Smooth muscle cell (in vitro differentiated cells): ENCODE measurements at regions not wholly inside any gene's neighbourhood (a gene's known extent, or its start where the extent isn't known, plus 50 kb on each side); places are given as distances from the start of the nearest gene placed in this dataset.

Experiments used
- DNase-seq: peaks from one replicate; lab custom pipeline; 2025; ENCODE audit not compliant: unreplicated experiment; lab: John Stamatoyannopoulos, UW
- H2AFZ ChIP-seq: fragments of 200-600 bp; sonication (generic); 2 replicates; pipeline ENCODE4 v1.6.0; 2016; ENCODE audit warnings: antibody characterized with exemption, low read depth, mild to moderate bottlenecking
- H3F3A ChIP-seq: fragments of 200-600 bp; sonication (generic); 2 replicates; pipeline ENCODE4 v1.6.0; 2017; ENCODE audit warnings: antibody characterized with exemption, low read depth
- H3K27ac ChIP-seq: fragments of 200-600 bp; sonication (generic); 2 replicates; pipeline ENCODE4 v1.5.1; 2016; ENCODE audit warnings: low read depth, mild to moderate bottlenecking
- H3K27me3 ChIP-seq: fragments of 200-600 bp; sonication (generic); 2 replicates; pipeline ENCODE4 v1.6.1; 2016; ENCODE audit warnings: low read depth, mild to moderate bottlenecking
- H3K36me3 ChIP-seq: fragments of 200-600 bp; sonication (generic); 2 replicates; pipeline ENCODE4 v1.5.1; 2016; ENCODE audit warnings: low read depth
- H3K4me1 ChIP-seq: fragments of 200-600 bp; sonication (generic); 2 replicates; pipeline ENCODE4 v1.5.1; 2016; ENCODE audit warnings: low read depth
- H3K4me2 ChIP-seq: fragments of 200-600 bp; sonication (generic); 2 replicates; pipeline ENCODE4 v1.6.0; 2016; ENCODE audit warnings: mild to moderate bottlenecking
- H3K4me3 ChIP-seq: fragments of 200-600 bp; sonication (generic); 2 replicates; pipeline ENCODE4 v1.5.1; 2016; ENCODE audit warnings: mild to moderate bottlenecking
- H3K79me2 ChIP-seq: fragments of 200-600 bp; sonication (generic); 2 replicates; pipeline ENCODE4 v1.6.0; 2016; ENCODE audit warnings: low read depth, mild to moderate bottlenecking
- H3K9ac ChIP-seq: fragments of 200-600 bp; sonication (generic); 2 replicates; pipeline ENCODE4 v1.6.0; 2016; ENCODE audit warnings: low read depth
- H3K9me3 ChIP-seq: fragments of 200-600 bp; sonication (generic); replicated peaks from 2 replicates; pipeline ENCODE4 v1.5.1; 2016; ENCODE audit warnings: low read depth
- H4K20me1 ChIP-seq: fragments of 200-600 bp; sonication (generic); 2 replicates; pipeline ENCODE4 v1.6.0; 2016; ENCODE audit warnings: low read depth
- WGBS: methylation state at CpG from one replicate; pipeline ENCODE4 v1.1.7; 2016; ENCODE audit warnings: low lambda C conversion rate; 5-methylcytosine and 5-hydroxymethylcytosine counted together
- TF ChIP-seq, protein P1 (sequence below): fragments of 200-600 bp; sonication (generic); IDR thresholded peaks from 2 replicates; pipeline ENCODE4 v1.5.1; 2017; ENCODE audit warnings: borderline replicate concordance, mild to moderate bottlenecking, antibody characterized with exemption; ENCODE audit not compliant: insufficient read depth, poor library complexity, severe bottlenecking

DNA sequence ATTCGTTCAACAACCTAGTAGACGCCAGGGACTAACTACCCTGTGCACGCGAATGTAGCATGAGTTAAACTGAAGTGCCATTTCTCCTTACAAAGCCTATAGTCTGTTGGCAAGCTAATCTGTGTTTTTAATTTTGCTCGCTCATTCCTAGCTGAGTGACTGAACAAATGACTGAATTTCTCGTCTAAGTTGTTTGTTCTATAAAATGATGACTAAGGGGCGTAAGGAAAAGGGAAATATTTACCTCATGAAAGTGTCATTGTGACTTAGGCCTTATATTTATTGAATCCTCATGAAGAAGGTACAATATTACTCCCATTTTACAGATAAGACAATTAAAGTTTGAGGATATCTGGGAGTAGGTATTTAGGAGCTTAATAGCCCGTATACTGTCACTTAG, 818.3 kb upstream of the ALCAM start:
- 78% methylated on average over 8 of the region's 8 CpGs for WGBS

DNA sequence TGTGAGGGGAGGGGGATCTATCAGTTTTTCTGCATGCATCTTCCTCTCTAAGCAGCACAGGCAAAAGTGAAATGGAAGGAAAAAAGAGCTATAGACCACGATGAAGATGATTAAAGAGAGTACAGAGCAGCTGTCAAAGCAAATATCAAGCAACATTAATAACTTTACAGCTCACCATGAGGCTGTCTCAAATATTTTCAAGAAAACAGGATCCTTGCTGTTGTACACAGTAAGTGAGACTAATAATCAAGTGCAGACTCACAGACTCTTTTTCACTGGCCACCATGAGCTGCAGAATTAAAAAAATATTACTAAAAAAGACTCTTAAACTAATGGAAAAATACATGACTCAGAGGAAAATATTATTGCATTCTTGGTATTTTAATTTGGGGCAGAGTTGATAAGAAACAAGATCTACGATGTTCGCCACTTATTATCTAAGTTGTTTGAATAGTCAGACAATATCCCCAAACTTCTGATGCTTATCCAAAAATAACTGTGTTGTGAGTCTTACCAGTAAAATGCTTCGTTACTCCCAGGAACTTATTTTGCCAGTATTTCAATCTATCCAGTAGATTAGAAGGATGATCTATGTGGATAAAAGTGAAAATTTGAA, 817.5 kb upstream of the ALCAM start:
- TF ChIP-seq, protein P1, sequence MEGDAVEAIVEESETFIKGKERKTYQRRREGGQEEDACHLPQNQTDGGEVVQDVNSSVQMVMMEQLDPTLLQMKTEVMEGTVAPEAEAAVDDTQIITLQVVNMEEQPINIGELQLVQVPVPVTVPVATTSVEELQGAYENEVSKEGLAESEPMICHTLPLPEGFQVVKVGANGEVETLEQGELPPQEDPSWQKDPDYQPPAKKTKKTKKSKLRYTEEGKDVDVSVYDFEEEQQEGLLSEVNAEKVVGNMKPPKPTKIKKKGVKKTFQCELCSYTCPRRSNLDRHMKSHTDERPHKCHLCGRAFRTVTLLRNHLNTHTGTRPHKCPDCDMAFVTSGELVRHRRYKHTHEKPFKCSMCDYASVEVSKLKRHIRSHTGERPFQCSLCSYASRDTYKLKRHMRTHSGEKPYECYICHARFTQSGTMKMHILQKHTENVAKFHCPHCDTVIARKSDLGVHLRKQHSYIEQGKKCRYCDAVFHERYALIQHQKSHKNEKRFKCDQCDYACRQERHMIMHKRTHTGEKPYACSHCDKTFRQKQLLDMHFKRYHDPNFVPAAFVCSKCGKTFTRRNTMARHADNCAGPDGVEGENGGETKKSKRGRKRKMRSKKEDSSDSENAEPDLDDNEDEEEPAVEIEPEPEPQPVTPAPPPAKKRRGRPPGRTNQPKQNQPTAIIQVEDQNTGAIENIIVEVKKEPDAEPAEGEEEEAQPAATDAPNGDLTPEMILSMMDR = no peak
- no peak for DNase-seq
- Histone ChIP-seq H3K27me3 (no peaks in the 10 kb centered on the region), H3K4me3 (no peak overlapping the region), H3K79me2 (no peaks in the 10 kb centered on the region), H3K9me3 (no peaks in the 10 kb centered on the region), H3K27ac (no peak overlapping the region), H3K9ac (no peak overlapping the region), H3K4me2 (no peak overlapping the region), H4K20me1 (no peaks in the 10 kb centered on the region), H3K4me1 (no peaks in the 10 kb centered on the region), H3F3A (no peaks in the 10 kb centered on the region), H2AFZ (no peak overlapping the region), H3K36me3 (no peaks in the 10 kb centered on the region)
- WGBS = 71% methylated on average over 4 of the region's 4 CpGs

More for the DNA sequence above, 818.3 kb upstream of the ALCAM start:
- Histone ChIP-seq H3K4me1 (no peaks in the 10 kb centered on the region), H3K4me2 (no peak overlapping the region), H3K9me3 (no peaks in the 10 kb centered on the region), H4K20me1 (no peaks in the 10 kb centered on the region), H3K9ac (no peak overlapping the region), H3K27me3 (no peaks in the 10 kb centered on the region), H2AFZ (peak overlapping the region; percentile 10), H3K4me3 (no peak overlapping the region), H3F3A (no peaks in the 10 kb centered on the region), H3K27ac (no peak overlapping the region), H3K79me2 (no peaks in the 10 kb centered on the region), H3K36me3 (no peaks in the 10 kb centered on the region)
- DNase-seq = no peak
- TF ChIP-seq, protein P1 = no peak

DNA sequence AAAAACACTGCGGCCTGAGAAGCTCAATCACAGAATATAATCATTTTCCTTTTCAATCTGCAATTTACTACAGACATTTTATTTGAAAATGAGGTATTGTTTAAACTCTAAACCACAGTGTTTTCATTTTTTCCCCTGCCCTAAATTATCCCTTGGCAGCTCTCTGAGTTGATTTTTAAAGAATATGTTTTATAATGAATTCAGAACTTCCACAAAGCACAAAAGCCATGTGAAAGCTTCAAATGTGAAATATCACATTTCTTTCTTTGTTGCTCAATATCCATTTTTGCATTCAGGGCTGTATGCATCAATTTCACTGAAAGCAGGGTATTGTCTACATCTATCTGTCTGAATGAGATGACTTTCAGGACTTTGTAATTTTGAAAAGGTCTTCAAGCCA, 813.6 kb upstream of the ALCAM start:
- 100% methylated on average over 1 of the region's 1 CpG for WGBS
- no peaks in the 10 kb centered on the region for H3F3A ChIP-seq

DNA sequence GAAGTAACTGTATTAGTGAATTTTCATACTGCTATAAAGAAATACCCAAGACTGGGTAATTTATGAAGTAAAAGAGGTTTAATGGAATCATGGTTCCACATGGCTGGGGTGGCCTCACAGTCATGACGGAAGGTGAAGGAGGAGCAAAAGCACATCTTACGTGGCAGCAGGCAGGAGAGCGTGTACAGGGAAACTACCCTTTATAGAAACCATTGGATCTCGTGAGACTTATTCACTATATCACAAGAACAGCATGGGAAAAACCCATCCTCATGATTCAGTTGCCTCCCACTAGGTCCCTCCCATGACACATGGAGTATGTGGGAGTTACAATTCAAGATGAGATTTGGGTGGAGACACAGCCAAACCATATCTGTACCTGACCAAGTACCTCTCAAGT, 812.3 kb upstream of the ALCAM start:
- no peaks in the 10 kb centered on the region for H3K27me3 ChIP-seq
- no peaks in the 10 kb centered on the region for H3F3A ChIP-seq
- no peaks in the 10 kb centered on the region for H3K9me3 ChIP-seq
- WGBS = 92% methylated on average over 4 of the region's 4 CpGs
- no peak overlapping the region for H2AFZ ChIP-seq
- TF ChIP-seq, protein P1 = no peak
- H3K36me3 ChIP-seq = no peaks in the 10 kb centered on the region
- no peak overlapping the region for H3K4me2 ChIP-seq
- H3K27ac ChIP-seq = no peak overlapping the region
- no peak for DNase-seq
- no peaks in the 10 kb centered on the region for H4K20me1 ChIP-seq
- no peaks in the 10 kb centered on the region for H3K79me2 ChIP-seq
- H3K9ac ChIP-seq = no peak overlapping the region
- H3K4me1 ChIP-seq = no peaks in the 10 kb centered on the region
- no peak overlapping the region for H3K4me3 ChIP-seq

More for the DNA sequence above, 813.6 kb upstream of the ALCAM start:
- Histone ChIP-seq H3K27me3 (no peaks in the 10 kb centered on the region), H4K20me1 (no peaks in the 10 kb centered on the region), H3K4me3 (no peak overlapping the region), H3K27ac (no peak overlapping the region), H3K4me2 (no peak overlapping the region), H3K9ac (no peak overlapping the region), H3K79me2 (no peaks in the 10 kb centered on the region), H3K9me3 (no peaks in the 10 kb centered on the region), H3K4me1 (no peaks in the 10 kb centered on the region), H3K36me3 (no peaks in the 10 kb centered on the region), H2AFZ (no peak overlapping the region)
- TF ChIP-seq, protein P1 = no peak
- no peak for DNase-seq
